ENCODE measurements at regions not wholly inside any gene's neighbourhood (a gene's known extent, or its start where the extent isn't known, plus 50 kb on each side); places are given as distances from the start of the nearest gene placed in this dataset.

- POLR2A ChIA-PET: no interaction called here
- no peak overlapping the region for H3K4me3 ChIP-seq (ENCODE audit: low read depth, low read length)
- Mint-ChIP-seq H3K27ac (ENCODE audit: unreplicated experiment) (no peak overlapping the region), H3K4me1 (ENCODE audit: low read depth, unreplicated experiment) (no peaks in the 10 kb centered on the region), H3K27me3 (ENCODE audit: insufficient read depth, unreplicated experiment) (peaks cover 3% of the 10 kb centered on the region), H3K36me3 (ENCODE audit: insufficient read depth, unreplicated experiment) (no peaks in the 10 kb centered on the region), H3K9me3 (ENCODE audit: unreplicated experiment) (peaks cover 9% of the 10 kb centered on the region), H3K4me3 (ENCODE audit: unreplicated experiment) (no peak overlapping the region)
- no peaks in the 10 kb centered on the region for H3K4me1 ChIP-seq
- CTCF ChIA-PET: no interaction called here
- no peaks in the 10 kb centered on the region for H3K36me3 ChIP-seq (ENCODE audit: control insufficient read depth, insufficient read depth, low read length)
- no peaks in the 10 kb centered on the region for H3K27me3 ChIP-seq (replicated peaks; ENCODE audit: control insufficient read depth, insufficient read depth, low read length)
- no TSS peak for BruUV-seq (replicated peaks)
- TF ChIP-seq CTCF (IDR thresholded peaks at IDR 0.05; ENCODE audit: insufficient read depth in 1 of 2, low read depth in 1 of 2, low read length in 1 of 2, severe bottlenecking in 1 of 2, unreplicated experiment in 1 of 2): no peak
- no peak for DNase-seq
- no peaks in the 10 kb centered on the region for H3K9me3 ChIP-seq
- intact Hi-C loops (cut with micrococcal nuclease; ENCODE audit: unreplicated experiment): no loop called here
Measured at GRCh38 chr1:37281354-37281753, 193.0 kb upstream of the ZC3H12A start.

- H3K9me3 Mint-ChIP-seq (ENCODE audit: unreplicated experiment): peaks cover 9% of the 10 kb centered on the region
- H3K27me3 Mint-ChIP-seq (ENCODE audit: insufficient read depth, unreplicated experiment): peaks cover 3% of the 10 kb centered on the region
- no peak for DNase-seq
- Histone ChIP-seq H3K36me3 (ENCODE audit: control insufficient read depth, insufficient read depth, low read length) (no peaks in the 10 kb centered on the region), H3K27me3 (replicated peaks; ENCODE audit: control insufficient read depth, insufficient read depth, low read length) (no peaks in the 10 kb centered on the region), H3K9me3 (no peaks in the 10 kb centered on the region), H3K4me3 (ENCODE audit: low read depth, low read length) (no peak overlapping the region), H3K4me1 (no peaks in the 10 kb centered on the region)
- ChIA-PET POLR2A (no interaction called here), CTCF (no interaction called here)
- H3K4me3 Mint-ChIP-seq (ENCODE audit: unreplicated experiment): no peak overlapping the region
- BruUV-seq (replicated peaks): no TSS peak
- no peaks in the 10 kb centered on the region for H3K36me3 Mint-ChIP-seq (ENCODE audit: insufficient read depth, unreplicated experiment)
- H3K27ac Mint-ChIP-seq (ENCODE audit: unreplicated experiment): no peak overlapping the region
- H3K4me1 Mint-ChIP-seq (ENCODE audit: low read depth, unreplicated experiment): no peaks in the 10 kb centered on the region
- intact Hi-C loops (cut with micrococcal nuclease; ENCODE audit: unreplicated experiment): no loop called here
- no peak for TF ChIP-seq CTCF (IDR thresholded peaks at IDR 0.05; ENCODE audit: insufficient read depth in 1 of 2, low read depth in 1 of 2, low read length in 1 of 2, severe bottlenecking in 1 of 2, unreplicated experiment in 1 of 2)
Measured at GRCh38 chr1:37282764-37283163, 191.6 kb upstream of the ZC3H12A start.

- no peaks in the 10 kb centered on the region for H3K36me3 ChIP-seq (ENCODE audit: control insufficient read depth, insufficient read depth, low read length)
- POLR2A ChIA-PET: no interaction called here
- Mint-ChIP-seq H3K9me3 (ENCODE audit: unreplicated experiment) (peaks cover 7% of the 10 kb centered on the region), H3K36me3 (ENCODE audit: insufficient read depth, unreplicated experiment) (no peaks in the 10 kb centered on the region), H3K4me3 (ENCODE audit: unreplicated experiment) (no peak overlapping the region), H3K4me1 (ENCODE audit: low read depth, unreplicated experiment) (no peaks in the 10 kb centered on the region), H3K27ac (ENCODE audit: unreplicated experiment) (no peak overlapping the region), H3K27me3 (ENCODE audit: insufficient read depth, unreplicated experiment) (peaks cover 3% of the 10 kb centered on the region)
- BruUV-seq (replicated peaks): no TSS peak
- no peaks in the 10 kb centered on the region for H3K9me3 ChIP-seq
- intact Hi-C loops (cut with micrococcal nuclease; ENCODE audit: unreplicated experiment): no loop called here
- H3K27me3 ChIP-seq (replicated peaks; ENCODE audit: control insufficient read depth, insufficient read depth, low read length): no peaks in the 10 kb centered on the region
- no peaks in the 10 kb centered on the region for H3K4me1 ChIP-seq
- CTCF ChIA-PET: no interaction called here
- DNase-seq: no peak
- TF ChIP-seq CTCF (IDR thresholded peaks at IDR 0.05; ENCODE audit: insufficient read depth in 1 of 2, low read depth in 1 of 2, low read length in 1 of 2, severe bottlenecking in 1 of 2, unreplicated experiment in 1 of 2): no peak
- H3K4me3 ChIP-seq (ENCODE audit: low read depth, low read length): no peak overlapping the region
Measured at GRCh38 chr1:37284053-37284452, 190.3 kb upstream of the ZC3H12A start.

Measured in Caco-2 (cell line).